ENCODE measurements at regions not wholly inside any gene's neighbourhood (a gene's known extent, or its start where the extent isn't known, plus 50 kb on each side); places are given as distances from the start of the nearest gene placed in this dataset.

GRCh38 chr14:104264495-104265265 is 126.3 kb downstream of the KIF26A start:
- Histone ChIP-seq H3K9me3 (no peaks in the 10 kb centered on the region), H3K27me3 (no peaks in the 10 kb centered on the region), H3K27ac (no peak overlapping the region), H3K36me3 (no peaks in the 10 kb centered on the region), H3K4me3 (no peak overlapping the region), H3K4me1 (no peaks in the 10 kb centered on the region)
- intact Hi-C loops (cut with DNase I; ENCODE audit: low total_unique reads): no loop called here
- DNase-seq (no peak), ATAC-seq (no peak)
- in situ Hi-C loops (cut with MboI; ENCODE audit: low sequenced_read_pairs in 4 of 4): no loop called here
- TF ChIP-seq, protein P1, sequence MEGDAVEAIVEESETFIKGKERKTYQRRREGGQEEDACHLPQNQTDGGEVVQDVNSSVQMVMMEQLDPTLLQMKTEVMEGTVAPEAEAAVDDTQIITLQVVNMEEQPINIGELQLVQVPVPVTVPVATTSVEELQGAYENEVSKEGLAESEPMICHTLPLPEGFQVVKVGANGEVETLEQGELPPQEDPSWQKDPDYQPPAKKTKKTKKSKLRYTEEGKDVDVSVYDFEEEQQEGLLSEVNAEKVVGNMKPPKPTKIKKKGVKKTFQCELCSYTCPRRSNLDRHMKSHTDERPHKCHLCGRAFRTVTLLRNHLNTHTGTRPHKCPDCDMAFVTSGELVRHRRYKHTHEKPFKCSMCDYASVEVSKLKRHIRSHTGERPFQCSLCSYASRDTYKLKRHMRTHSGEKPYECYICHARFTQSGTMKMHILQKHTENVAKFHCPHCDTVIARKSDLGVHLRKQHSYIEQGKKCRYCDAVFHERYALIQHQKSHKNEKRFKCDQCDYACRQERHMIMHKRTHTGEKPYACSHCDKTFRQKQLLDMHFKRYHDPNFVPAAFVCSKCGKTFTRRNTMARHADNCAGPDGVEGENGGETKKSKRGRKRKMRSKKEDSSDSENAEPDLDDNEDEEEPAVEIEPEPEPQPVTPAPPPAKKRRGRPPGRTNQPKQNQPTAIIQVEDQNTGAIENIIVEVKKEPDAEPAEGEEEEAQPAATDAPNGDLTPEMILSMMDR (IDR thresholded peaks at IDR 0.05 in 4 of 5, conservative IDR thresholded peaks at IDR 0.05 in 1 of 5): no peak
- no peak for TF ChIP-seq POLR2A (IDR thresholded peaks at IDR 0.05)

DNA sequence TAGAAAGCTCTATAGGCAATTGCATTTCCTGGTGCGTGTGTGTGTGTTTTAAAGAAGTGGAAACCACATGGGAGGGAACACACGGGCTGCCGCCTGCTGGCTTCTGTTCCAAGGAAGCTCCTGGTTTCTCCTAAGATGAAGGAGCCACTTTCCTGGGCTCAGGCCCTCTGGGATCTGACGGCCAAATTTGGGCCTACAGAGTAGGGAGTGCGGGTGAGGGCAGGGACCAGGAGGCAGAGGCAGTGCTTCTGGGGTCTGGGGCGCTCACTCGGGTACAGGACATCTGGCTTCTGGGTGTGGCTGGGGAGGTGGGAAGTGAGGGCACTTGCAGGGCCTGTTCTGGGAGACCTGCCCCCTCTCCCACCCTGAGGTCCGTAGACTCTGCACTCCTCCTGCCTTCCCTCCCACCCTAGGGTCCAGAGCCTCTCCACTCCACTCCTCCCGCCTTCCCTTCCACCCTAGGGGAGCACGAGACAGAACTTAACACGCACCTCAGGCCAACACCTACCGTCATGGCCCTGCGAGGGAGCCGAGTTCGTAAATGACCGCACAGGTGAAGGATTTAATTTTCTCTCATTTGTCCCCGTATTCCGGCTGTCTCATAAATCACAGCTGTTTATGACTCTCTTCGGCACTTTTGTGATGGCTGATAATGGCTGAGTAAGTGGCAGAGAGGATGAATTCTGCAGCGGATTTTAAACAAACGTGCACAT is 127.7 kb downstream of the KIF26A start:
- H3K36me3 ChIP-seq: no peaks in the 10 kb centered on the region
- in situ Hi-C loops (cut with MboI; ENCODE audit: low sequenced_read_pairs in 4 of 4): no loop called here
- no peaks in the 10 kb centered on the region for H3K4me1 ChIP-seq
- DNase-seq: no peak
- H3K27me3 ChIP-seq: no peaks in the 10 kb centered on the region
- TF ChIP-seq, protein P1 (IDR thresholded peaks at IDR 0.05 in 4 of 5, conservative IDR thresholded peaks at IDR 0.05 in 1 of 5): no peak
- no peak for TF ChIP-seq POLR2A (IDR thresholded peaks at IDR 0.05)
- H3K9me3 ChIP-seq: no peaks in the 10 kb centered on the region
- no peak overlapping the region for H3K27ac ChIP-seq
- intact Hi-C loops (cut with DNase I; ENCODE audit: low total_unique reads): no loop called here
- no peak for ATAC-seq
- H3K4me3 ChIP-seq: no peak overlapping the region

DNA sequence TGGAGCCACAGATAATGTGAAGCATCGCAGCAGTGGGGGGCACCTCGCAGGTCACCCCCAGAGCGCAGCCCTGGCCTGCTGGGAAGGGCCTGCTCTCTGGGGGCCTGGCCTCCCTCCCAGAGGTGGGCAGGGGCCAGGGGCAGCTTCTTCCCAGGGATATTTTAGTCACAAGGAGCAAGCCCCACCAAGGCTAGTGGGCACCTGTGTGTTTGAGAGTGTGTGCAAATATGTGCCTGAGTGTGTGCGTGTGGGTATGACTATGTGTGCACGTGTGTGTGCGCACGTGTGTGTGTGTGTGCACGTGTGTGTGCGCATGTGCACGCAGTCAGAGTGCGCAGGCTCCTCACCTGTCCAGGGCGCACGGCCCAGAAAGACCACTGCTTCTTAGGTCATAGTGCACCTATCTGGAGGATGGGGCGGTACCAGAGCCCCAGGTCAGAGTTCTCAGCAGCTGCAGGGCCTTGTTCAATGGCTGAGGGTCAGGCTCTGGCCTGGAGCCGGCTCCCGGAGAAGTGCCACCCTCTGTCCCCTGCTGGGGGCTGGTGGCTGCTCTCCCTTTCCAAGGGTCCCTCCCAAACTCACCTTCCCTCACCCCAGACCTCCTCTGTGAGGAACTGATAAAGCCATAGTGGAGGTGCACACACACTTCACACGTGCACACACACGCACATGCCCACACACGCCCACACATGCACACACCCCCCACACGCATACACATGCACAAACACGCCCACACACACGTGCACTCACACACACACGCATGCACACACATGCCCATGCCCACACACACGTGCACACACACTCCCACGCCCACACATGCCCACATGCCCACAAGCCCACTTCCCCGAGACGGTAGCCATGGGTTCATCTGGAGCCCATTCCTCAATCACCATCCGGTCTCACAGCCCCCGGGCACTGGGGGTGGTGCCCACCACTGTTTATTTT is 128.5 kb downstream of the KIF26A start:
- no peak overlapping the region for H3K27ac ChIP-seq
- no peak for ATAC-seq
- intact Hi-C loops (cut with DNase I; ENCODE audit: low total_unique reads) (no loop called here), in situ Hi-C loops (cut with MboI; ENCODE audit: low sequenced_read_pairs in 4 of 4) (no loop called here)
- no peaks in the 10 kb centered on the region for H3K9me3 ChIP-seq
- no peaks in the 10 kb centered on the region for H3K27me3 ChIP-seq
- TF ChIP-seq, protein P1 (IDR thresholded peaks at IDR 0.05 in 4 of 5, conservative IDR thresholded peaks at IDR 0.05 in 1 of 5): no peak
- TF ChIP-seq POLR2A (IDR thresholded peaks at IDR 0.05): no peak
- no peaks in the 10 kb centered on the region for H3K4me1 ChIP-seq
- no peaks in the 10 kb centered on the region for H3K36me3 ChIP-seq
- H3K4me3 ChIP-seq: no peak overlapping the region
- DNase-seq: no peak

GRCh38 chr14:104267895-104268294 is 129.5 kb downstream of the KIF26A start:
- no peaks in the 10 kb centered on the region for H3K9me3 ChIP-seq
- intact Hi-C loops (cut with DNase I; ENCODE audit: low total_unique reads) (no loop called here), in situ Hi-C loops (cut with MboI; ENCODE audit: low sequenced_read_pairs in 4 of 4) (no loop called here)
- ATAC-seq (no peak), DNase-seq (no peak)
- H3K36me3 ChIP-seq: no peaks in the 10 kb centered on the region
- no peak for TF ChIP-seq POLR2A (IDR thresholded peaks at IDR 0.05)
- TF ChIP-seq, protein P1 (IDR thresholded peaks at IDR 0.05 in 4 of 5, conservative IDR thresholded peaks at IDR 0.05 in 1 of 5): no peak
- H3K4me1 ChIP-seq: no peaks in the 10 kb centered on the region
- no peaks in the 10 kb centered on the region for H3K27me3 ChIP-seq
- no peak overlapping the region for H3K27ac ChIP-seq
- H3K4me3 ChIP-seq: no peak overlapping the region
